ENCODE measurements at regions not wholly inside any gene's neighbourhood (a gene's known extent, or its start where the extent isn't known, plus 50 kb on each side); places are given as distances from the start of the nearest gene placed in this dataset.
"Not testable (repeated sequence)": the region's sequence is repeated elsewhere in the genome, so short reads cannot be mapped to it uniquely, and the experiment has no call there.

DNA sequence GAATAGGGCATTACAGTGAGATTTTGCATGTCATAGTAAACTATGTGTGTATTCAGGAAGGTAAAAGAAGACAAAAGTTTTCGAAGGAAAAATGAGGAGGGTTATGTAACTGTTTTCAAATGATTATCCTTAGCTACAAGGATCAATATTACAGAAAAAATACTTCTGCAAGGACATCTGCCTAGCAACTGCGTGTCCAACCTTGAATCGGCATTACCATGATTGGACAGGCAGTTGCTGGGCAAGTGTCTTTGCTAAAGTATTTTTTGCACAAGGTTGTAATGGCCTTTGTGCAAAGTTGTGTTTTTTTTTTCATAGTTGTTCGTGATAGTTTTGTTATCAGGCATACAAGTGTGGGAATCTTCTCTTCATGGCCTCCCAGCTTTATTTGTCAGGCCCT lies 136.8 kb downstream of the FASLG start:
- ChIA-PET POLR2A (no interaction called here), CTCF (no interaction called here)
- Histone ChIP-seq H3K27me3 (replicated peaks; ENCODE audit: control insufficient read depth, insufficient read depth, low read length) (no peaks in the 10 kb centered on the region; the same call in 1 of the 2 replicates), H3K36me3 (ENCODE audit: control insufficient read depth, insufficient read depth, low read length) (no peaks in the 10 kb centered on the region), H3K4me1 (no peaks in the 10 kb centered on the region), H3K9me3 (no peaks in the 10 kb centered on the region), H3K4me3 (ENCODE audit: low read depth, low read length) (no peak overlapping the region)
- Mint-ChIP-seq H3K9me3 (ENCODE audit: unreplicated experiment) (no peaks in the 10 kb centered on the region), H3K27ac (ENCODE audit: unreplicated experiment) (no peak overlapping the region), H3K4me3 (ENCODE audit: unreplicated experiment) (no peak overlapping the region), H3K4me1 (ENCODE audit: low read depth, unreplicated experiment) (no peaks in the 10 kb centered on the region), H3K36me3 (ENCODE audit: insufficient read depth, unreplicated experiment) (no peaks in the 10 kb centered on the region), H3K27me3 (ENCODE audit: insufficient read depth, unreplicated experiment) (peaks cover 3% of the 10 kb centered on the region)
- intact Hi-C loops (cut with micrococcal nuclease; ENCODE audit: unreplicated experiment): no loop called here
- DNase-seq: no peak
- no TSS peak for BruUV-seq (replicated peaks)
- TF ChIP-seq CTCF (IDR thresholded peaks at IDR 0.05; ENCODE audit: insufficient read depth in 1 of 2, low read depth in 1 of 2, low read length in 1 of 2, severe bottlenecking in 1 of 2, unreplicated experiment in 1 of 2): no peak

DNA sequence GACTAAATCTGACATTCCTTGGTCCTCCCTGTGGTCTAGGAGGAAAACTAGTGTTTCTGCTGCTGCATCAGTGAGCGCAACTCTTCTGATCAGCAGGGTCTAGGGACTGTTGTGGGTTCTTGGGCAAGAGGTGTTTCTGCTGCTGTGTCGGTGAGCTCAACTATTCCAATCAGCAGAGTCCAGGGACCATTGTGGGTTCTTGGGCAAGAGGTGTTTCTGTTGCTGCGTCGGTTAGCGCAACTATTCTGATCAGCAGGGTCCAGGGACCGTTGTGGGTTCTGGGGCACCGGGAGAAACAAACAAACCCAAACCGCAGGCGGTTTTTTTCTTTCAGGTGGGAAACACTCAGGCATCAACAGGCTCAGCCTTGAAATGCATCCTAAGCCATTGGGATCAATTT lies 140.9 kb downstream of the FASLG start:
- H3K4me1 Mint-ChIP-seq (ENCODE audit: low read depth, unreplicated experiment); POLR2A ChIA-PET; H3K4me1 ChIP-seq; CTCF ChIA-PET; intact Hi-C loops (cut with micrococcal nuclease; ENCODE audit: unreplicated experiment); H3K27me3 ChIP-seq (replicated peaks; ENCODE audit: control insufficient read depth, insufficient read depth, low read length); H3K27me3 Mint-ChIP-seq (ENCODE audit: insufficient read depth, unreplicated experiment); H3K27ac Mint-ChIP-seq (ENCODE audit: unreplicated experiment); H3K36me3 ChIP-seq (ENCODE audit: control insufficient read depth, insufficient read depth, low read length); H3K9me3 ChIP-seq; BruUV-seq (replicated peaks); DNase-seq; H3K4me3 Mint-ChIP-seq (ENCODE audit: unreplicated experiment); H3K36me3 Mint-ChIP-seq (ENCODE audit: insufficient read depth, unreplicated experiment); H3K4me3 ChIP-seq (ENCODE audit: low read depth, low read length): not testable (repeated sequence)
- peaks cover 20% of the 10 kb centered on the region for H3K9me3 Mint-ChIP-seq (ENCODE audit: unreplicated experiment)

DNA sequence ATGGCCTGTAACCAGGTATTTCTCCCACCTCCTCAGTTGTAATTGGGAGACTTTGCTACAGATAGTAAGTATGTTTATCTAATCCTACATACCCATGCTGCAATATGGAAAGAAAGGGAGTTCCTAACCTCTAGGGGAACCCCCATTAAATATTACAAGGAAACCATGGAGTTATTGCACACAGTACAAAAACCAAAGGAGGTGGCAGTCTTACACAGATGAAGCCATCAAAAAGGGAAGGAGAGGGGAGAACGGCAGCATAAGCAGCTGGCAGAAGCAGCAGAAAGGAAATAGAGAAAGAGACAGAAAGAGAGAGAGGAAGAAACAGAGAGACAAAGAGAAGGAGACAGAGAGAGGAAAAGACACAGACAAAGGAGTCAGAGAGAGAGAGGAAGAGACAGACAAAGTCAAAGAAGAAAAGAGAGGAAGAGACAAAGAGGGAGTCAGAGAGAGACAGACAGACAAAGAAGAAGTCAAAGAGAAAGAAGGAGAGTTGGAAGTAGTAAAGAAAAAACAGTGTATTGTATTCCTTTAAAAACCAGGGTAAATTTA lies 142.9 kb downstream of the FASLG start:
- ChIA-PET CTCF (no interaction called here), POLR2A (no interaction called here)
- TF ChIP-seq CTCF (IDR thresholded peaks at IDR 0.05; ENCODE audit: insufficient read depth in 1 of 2, low read depth in 1 of 2, low read length in 1 of 2, severe bottlenecking in 1 of 2, unreplicated experiment in 1 of 2): no peak
- Mint-ChIP-seq H3K27ac (ENCODE audit: unreplicated experiment) (no peak overlapping the region), H3K4me1 (ENCODE audit: low read depth, unreplicated experiment) (no peaks in the 10 kb centered on the region), H3K27me3 (ENCODE audit: insufficient read depth, unreplicated experiment) (no peaks in the 10 kb centered on the region), H3K36me3 (ENCODE audit: insufficient read depth, unreplicated experiment) (no peaks in the 10 kb centered on the region), H3K4me3 (ENCODE audit: unreplicated experiment) (no peak overlapping the region), H3K9me3 (ENCODE audit: unreplicated experiment) (peaks cover 20% of the 10 kb centered on the region)
- Histone ChIP-seq H3K27me3 (replicated peaks; ENCODE audit: control insufficient read depth, insufficient read depth, low read length) (no peaks in the 10 kb centered on the region), H3K4me3 (ENCODE audit: low read depth, low read length) (no peak overlapping the region), H3K36me3 (ENCODE audit: control insufficient read depth, insufficient read depth, low read length) (no peaks in the 10 kb centered on the region), H3K4me1 (no peaks in the 10 kb centered on the region), H3K9me3 (no peaks in the 10 kb centered on the region)
- intact Hi-C loops (cut with micrococcal nuclease; ENCODE audit: unreplicated experiment): no loop called here
- no TSS peak for BruUV-seq (replicated peaks)
- no peak for DNase-seq

DNA sequence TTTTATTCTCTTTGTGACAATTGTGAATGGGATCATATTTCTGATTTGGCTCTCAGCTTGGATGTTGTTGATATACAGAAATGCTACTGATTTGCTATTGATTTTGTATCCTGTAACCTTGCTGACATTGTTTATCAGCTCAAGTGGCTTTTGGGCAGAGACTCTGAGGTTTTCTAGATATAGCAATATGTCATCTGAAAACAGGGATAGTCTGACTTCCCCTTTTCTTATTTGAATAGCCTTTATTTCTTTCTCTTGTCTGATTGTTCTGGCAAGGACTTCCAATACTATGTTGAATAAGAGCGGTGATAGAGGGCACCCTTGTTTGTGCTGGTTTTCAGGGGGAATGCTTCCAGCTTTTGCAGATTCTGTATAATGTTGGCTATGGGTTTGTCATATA lies 150.8 kb downstream of the FASLG start:
- Mint-ChIP-seq H3K9me3 (ENCODE audit: unreplicated experiment) (peaks cover 11% of the 10 kb centered on the region), H3K4me1 (ENCODE audit: low read depth, unreplicated experiment) (no peaks in the 10 kb centered on the region), H3K36me3 (ENCODE audit: insufficient read depth, unreplicated experiment) (no peaks in the 10 kb centered on the region), H3K27me3 (ENCODE audit: insufficient read depth, unreplicated experiment) (no peaks in the 10 kb centered on the region), H3K4me3 (ENCODE audit: unreplicated experiment) (no peak overlapping the region), H3K27ac (ENCODE audit: unreplicated experiment) (no peak overlapping the region)
- Histone ChIP-seq H3K9me3 (peaks cover 6% of the 10 kb centered on the region), H3K4me1 (no peaks in the 10 kb centered on the region), H3K4me3 (ENCODE audit: low read depth, low read length) (no peak overlapping the region), H3K27me3 (replicated peaks; ENCODE audit: control insufficient read depth, insufficient read depth, low read length) (no peaks in the 10 kb centered on the region), H3K36me3 (ENCODE audit: control insufficient read depth, insufficient read depth, low read length) (no peaks in the 10 kb centered on the region)
- TF ChIP-seq CTCF (IDR thresholded peaks at IDR 0.05; ENCODE audit: insufficient read depth in 1 of 2, low read depth in 1 of 2, low read length in 1 of 2, severe bottlenecking in 1 of 2, unreplicated experiment in 1 of 2): no peak
- no peak for DNase-seq
- ChIA-PET CTCF (no interaction called here), POLR2A (no interaction called here)
- no TSS peak for BruUV-seq (replicated peaks)
- intact Hi-C loops (cut with micrococcal nuclease; ENCODE audit: unreplicated experiment): no loop called here

Measured in Caco-2 (cell line).